GM23338 (cell line): ENCODE measurements at regions not wholly inside any gene's neighbourhood (a gene's known extent, or its start where the extent isn't known, plus 50 kb on each side); places are given as distances from the start of the nearest gene placed in this dataset.

Source experiments
- ATAC-seq: fragments of 200-7000 bp; cut with Tn5 transposase; 3 replicates; pipeline ENCODE4 v1.9.1; 2020
- DNase-seq: peaks from one replicate; pipeline ENCODE4 v3.0.0-alpha.2; 2015; ENCODE audit warnings: low spot score
- H2AFZ ChIP-seq: fragments of 200-600 bp; sonication (generic); 2 replicates; pipeline ENCODE4 v1.8.0; 2016; ENCODE audit warnings: antibody characterized with exemption, mild to moderate bottlenecking, moderate library complexity
- H3F3A ChIP-seq: fragments of 200-600 bp; sonication (generic); replicated peaks from 2 replicates; pipeline ENCODE4 v1.8.0; 2017; ENCODE audit warnings: antibody characterized with exemption, mixed run types, low read depth
- H3K27ac ChIP-seq: fragments of 200-600 bp; sonication (generic); 2 replicates; pipeline ENCODE4 v1.6.1; 2016; ENCODE audit warnings: low read depth
- H3K27me3 ChIP-seq: fragments of 200-600 bp; sonication (generic); 2 replicates; pipeline ENCODE4 v1.8.0; 2016; ENCODE audit warnings: mild to moderate bottlenecking, mixed run types, moderate library complexity; ENCODE audit not compliant: insufficient read depth
- H3K36me3 ChIP-seq: fragments of 200-600 bp; sonication (generic); 2 replicates; pipeline ENCODE4 v1.8.0; 2016; ENCODE audit warnings: mild to moderate bottlenecking; ENCODE audit not compliant: insufficient read depth
- H3K4me1 ChIP-seq: fragments of 200-600 bp; sonication (generic); 2 replicates; pipeline ENCODE4 v1.8.0; 2016; ENCODE audit warnings: mild to moderate bottlenecking, moderate library complexity; ENCODE audit not compliant: insufficient read depth
- H3K4me2 ChIP-seq: fragments of 200-600 bp; sonication (generic); 2 replicates; pipeline ENCODE4 v1.7.1; 2017; ENCODE audit warnings: mixed run types
- H3K4me3 ChIP-seq: fragments of 200-600 bp; sonication (generic); 2 replicates; pipeline ENCODE4 v1.6.1; 2016; ENCODE audit warnings: mixed run types
- H3K79me2 ChIP-seq: fragments of 200-600 bp; sonication (generic); replicated peaks from 2 replicates; pipeline ENCODE4 v1.8.0; 2017; ENCODE audit warnings: mild to moderate bottlenecking; ENCODE audit not compliant: insufficient read depth
- H3K9me2 ChIP-seq: fragments of 200-600 bp; sonication (generic); 2 replicates; pipeline ENCODE4 v1.8.0; 2017; ENCODE audit not compliant: insufficient read depth
- H4K20me1 ChIP-seq: fragments of 200-600 bp; sonication (generic); replicated peaks from 2 replicates; pipeline ENCODE4 v1.8.0; 2017; ENCODE audit warnings: mild to moderate bottlenecking; ENCODE audit not compliant: insufficient read depth
- H3K27ac Mint-ChIP-seq: 2 replicates; pipeline ENCODE4 v1.8.0; 2020; ENCODE audit warnings: inconsistent platforms, mild to moderate bottlenecking, moderate library complexity, mixed read lengths
- H3K27me3 Mint-ChIP-seq: 3 replicates; pipeline ENCODE4 v1.8.0; 2022; ENCODE audit warnings: low read depth, mild to moderate bottlenecking, moderate library complexity, mixed read lengths, inconsistent platforms; ENCODE audit not compliant: insufficient read depth, poor library complexity
- H3K36me3 Mint-ChIP-seq: 3 replicates; pipeline ENCODE4 v1.8.0; 2021; ENCODE audit warnings: low read depth, mild to moderate bottlenecking, inconsistent platforms, moderate library complexity, mixed read lengths
- H3K4me1 Mint-ChIP-seq: 3 replicates; pipeline ENCODE4 v1.8.0; 2020; ENCODE audit warnings: mild to moderate bottlenecking, inconsistent platforms, mixed read lengths
- H3K4me3 Mint-ChIP-seq: 3 replicates; pipeline ENCODE4 v1.8.0; 2021; ENCODE audit warnings: moderate library complexity, mild to moderate bottlenecking, inconsistent platforms, mixed read lengths
- H3K9me3 Mint-ChIP-seq: 3 replicates; pipeline ENCODE4 v1.8.0; 2020; ENCODE audit warnings: moderate library complexity, mild to moderate bottlenecking, inconsistent platforms, mixed read lengths
- CREB1 ChIP-seq: fragments of 250-450 bp; sonication (Bioruptor Pico); IDR thresholded peaks from 2 replicates; pipeline ENCODE4 v1.5.0; 2020; ENCODE audit warnings: low read depth, mild to moderate bottlenecking, moderate library complexity
- CTCF ChIP-seq, 2 experiments: fragments of 200-600 bp in 1 of 2; sonication (generic) in 1 of 2; conservative IDR thresholded peaks; 2 replicates each; pipeline versions ENCODE4 v1.5.1 to v1.6.1; 2016 to 2017; ENCODE audit warnings: antibody characterized with exemption in 2 of 2, low read depth in 2 of 2, mild to moderate bottlenecking in 2 of 2, moderate library complexity in 1 of 2
- EZH2 ChIP-seq: fragments of 200-600 bp; sonication (generic); IDR thresholded peaks from one replicate; pipeline ENCODE4 v1.8.0; 2017; ENCODE audit warnings: antibody characterized with exemption, mild to moderate bottlenecking, low read depth; ENCODE audit not compliant: unreplicated experiment
- EZH2phosphoT487 ChIP-seq: fragments of 200-600 bp; sonication (generic); IDR thresholded peaks from one replicate; pipeline ENCODE4 v1.8.1; 2018; ENCODE audit warnings: antibody characterized with exemption; ENCODE audit not compliant: unreplicated experiment
- JUNB ChIP-seq: IDR thresholded peaks from one replicate; pipeline ENCODE4 v1.6.1; 2016; ENCODE audit warnings: antibody characterized with exemption; ENCODE audit not compliant: unreplicated experiment
- NANOG ChIP-seq: IDR thresholded peaks from 2 replicates; pipeline ENCODE4 v1.6.1; 2016; ENCODE audit warnings: antibody characterized with exemption, borderline replicate concordance
- POLR2AphosphoS5 ChIP-seq: IDR thresholded peaks from 2 replicates; pipeline ENCODE4 v1.6.1; 2016; ENCODE audit warnings: antibody characterized with exemption, low read depth
- REST ChIP-seq: IDR thresholded peaks from one replicate; pipeline ENCODE4 v1.6.1; 2018; ENCODE audit warnings: antibody characterized with exemption; ENCODE audit not compliant: unreplicated experiment
- STAT1 ChIP-seq: IDR thresholded peaks from one replicate; pipeline ENCODE4 v1.6.1; 2016; ENCODE audit warnings: antibody characterized with exemption; ENCODE audit not compliant: unreplicated experiment
- ZNF114 ChIP-seq: fragments of 250-450 bp; sonication (Bioruptor Pico); IDR thresholded peaks from 2 replicates; pipeline ENCODE4 v1.5.0; 2020; ENCODE audit warnings: mild to moderate bottlenecking, moderate library complexity
- ZNF331 ChIP-seq: fragments of 250-450 bp; sonication (Bioruptor Pico); IDR thresholded peaks from 2 replicates; pipeline ENCODE4 v1.5.0; 2020; ENCODE audit warnings: low read depth, mild to moderate bottlenecking, moderate library complexity
- TF ChIP-seq, protein P1 (sequence below): IDR thresholded peaks from 2 replicates; pipeline ENCODE4 v1.6.1; 2016; ENCODE audit warnings: antibody characterized with exemption

DNA sequence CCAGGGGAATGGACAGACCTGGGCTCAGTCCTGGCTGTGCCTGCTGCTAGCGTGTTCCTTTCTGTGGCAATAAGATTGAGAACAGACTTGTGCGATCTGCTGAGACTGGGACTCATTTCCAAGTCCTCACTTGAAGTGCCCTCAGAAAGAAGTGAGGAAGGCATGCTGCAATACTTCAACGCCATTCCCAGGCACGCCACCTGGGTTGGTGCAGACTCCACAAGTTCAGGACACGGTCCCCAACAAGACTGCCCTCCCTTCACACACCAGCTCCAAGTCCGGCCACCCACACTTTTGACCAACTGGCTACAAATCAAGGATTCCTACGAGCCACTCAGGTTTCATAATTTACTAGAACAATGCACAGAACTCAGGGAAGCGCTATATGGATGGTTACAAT, 391.8 kb upstream of the SULF2 start:
- Histone ChIP-seq H3K9me2 (no peaks in the 10 kb centered on the region), H3K36me3 (no peaks in the 10 kb centered on the region), H3F3A (no peaks in the 10 kb centered on the region), H2AFZ (no peak overlapping the region), H3K27me3 (no peaks in the 10 kb centered on the region), H3K4me1 (peaks cover 7% of the 10 kb centered on the region; the same call in 1 of the 2 replicates), H4K20me1 (no peaks in the 10 kb centered on the region), H3K27ac (no peak overlapping the region), H3K4me2 (no peak overlapping the region), H3K4me3 (no peak overlapping the region), H3K79me2 (no peaks in the 10 kb centered on the region)
- Mint-ChIP-seq H3K9me3 (no peaks in the 10 kb centered on the region), H3K27me3 (peaks cover 16% of the 10 kb centered on the region), H3K27ac (no peak overlapping the region), H3K36me3 (no peaks in the 10 kb centered on the region), H3K4me1 (peaks cover 15% of the 10 kb centered on the region), H3K4me3 (no peak overlapping the region)
- ATAC-seq, result no peak
- DNase-seq, result no peak
- TF ChIP-seq NANOG (no peak), POLR2AphosphoS5 (no peak), STAT1 (no peak), EZH2phosphoT487 (no peak)

GRCh38 chr20:48176139-48176538, 390.9 kb upstream of the SULF2 start:
- Histone ChIP-seq H3K4me1 (peaks cover 7% of the 10 kb centered on the region; the same call in 1 of the 2 replicates), H3K9me2 (no peaks in the 10 kb centered on the region), H3K27ac (no peak overlapping the region), H4K20me1 (no peaks in the 10 kb centered on the region), H3F3A (no peaks in the 10 kb centered on the region), H3K4me3 (no peak overlapping the region), H3K36me3 (no peaks in the 10 kb centered on the region), H3K4me2 (no peak overlapping the region), H2AFZ (no peak overlapping the region), H3K27me3 (no peaks in the 10 kb centered on the region), H3K79me2 (no peaks in the 10 kb centered on the region)
- TF ChIP-seq NANOG, result no peak
- no peak for TF ChIP-seq CREB1
- no peak for TF ChIP-seq ZNF114 (CRISPR knock-in tag)
- TF ChIP-seq STAT1, result no peak
- DNase-seq (no peak), ATAC-seq (no peak)
- Mint-ChIP-seq H3K9me3 (no peaks in the 10 kb centered on the region), H3K4me1 (peaks cover 15% of the 10 kb centered on the region), H3K27me3 (peaks cover 17% of the 10 kb centered on the region), H3K27ac (no peak overlapping the region), H3K4me3 (no peak overlapping the region), H3K36me3 (no peaks in the 10 kb centered on the region)

DNA sequence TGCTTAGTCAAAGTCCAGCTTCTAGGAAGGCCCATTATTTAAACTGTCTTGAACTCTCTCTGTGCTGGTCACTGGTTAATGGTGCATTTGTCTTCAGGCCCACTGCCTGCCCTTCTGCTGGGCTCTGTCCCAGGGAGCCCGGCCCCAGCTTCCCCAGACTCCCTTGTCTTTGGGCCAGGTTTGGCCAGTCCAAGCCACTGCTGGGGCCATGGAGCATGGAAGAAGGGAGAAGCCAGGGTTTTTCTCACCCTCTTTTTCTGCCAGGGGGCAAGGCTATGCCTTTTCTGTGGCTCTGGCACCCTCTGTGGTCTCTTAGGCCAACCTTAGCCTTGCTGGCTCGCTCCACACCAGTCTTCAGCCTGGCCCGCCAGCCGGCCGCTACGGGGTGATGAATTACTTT, 390.0 kb upstream of the SULF2 start:
- Histone ChIP-seq H3K4me1 (peaks cover 7% of the 10 kb centered on the region; the same call in 1 of the 2 replicates), H3K27ac (no peak overlapping the region), H2AFZ (no peak overlapping the region), H3K27me3 (no peaks in the 10 kb centered on the region), H3K36me3 (no peaks in the 10 kb centered on the region), H3K4me2 (no peak overlapping the region), H4K20me1 (no peaks in the 10 kb centered on the region), H3F3A (no peaks in the 10 kb centered on the region), H3K4me3 (no peak overlapping the region), H3K9me2 (no peaks in the 10 kb centered on the region), H3K79me2 (no peaks in the 10 kb centered on the region)
- Mint-ChIP-seq H3K27me3 (peaks cover 17% of the 10 kb centered on the region), H3K4me1 (peaks cover 15% of the 10 kb centered on the region), H3K4me3 (no peak overlapping the region), H3K36me3 (no peaks in the 10 kb centered on the region), H3K27ac (no peak overlapping the region), H3K9me3 (no peaks in the 10 kb centered on the region)
- DNase-seq, result no peak
- no peak for ATAC-seq
- TF ChIP-seq JUNB, result no peak
- no peak for TF ChIP-seq EZH2phosphoT487
- TF ChIP-seq CREB1, result no peak
- TF ChIP-seq ZNF114 (CRISPR knock-in tag), result no peak
- no peak for TF ChIP-seq ZNF331 (CRISPR knock-in tag)
- TF ChIP-seq EZH2, result no peak
- TF ChIP-seq POLR2AphosphoS5, result no peak
- TF ChIP-seq NANOG, result no peak
- no peak for TF ChIP-seq STAT1
- TF ChIP-seq CTCF (conservative IDR thresholded peaks at IDR 0.05; ENCODE audit: low read depth in 2 of 2), result no peak
- no peak for TF ChIP-seq REST
- TF ChIP-seq, protein P1, sequence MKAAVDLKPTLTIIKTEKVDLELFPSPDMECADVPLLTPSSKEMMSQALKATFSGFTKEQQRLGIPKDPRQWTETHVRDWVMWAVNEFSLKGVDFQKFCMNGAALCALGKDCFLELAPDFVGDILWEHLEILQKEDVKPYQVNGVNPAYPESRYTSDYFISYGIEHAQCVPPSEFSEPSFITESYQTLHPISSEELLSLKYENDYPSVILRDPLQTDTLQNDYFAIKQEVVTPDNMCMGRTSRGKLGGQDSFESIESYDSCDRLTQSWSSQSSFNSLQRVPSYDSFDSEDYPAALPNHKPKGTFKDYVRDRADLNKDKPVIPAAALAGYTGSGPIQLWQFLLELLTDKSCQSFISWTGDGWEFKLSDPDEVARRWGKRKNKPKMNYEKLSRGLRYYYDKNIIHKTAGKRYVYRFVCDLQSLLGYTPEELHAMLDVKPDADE, result no peak
